ENCODE measurements at regions not wholly inside any gene's neighbourhood (a gene's known extent, or its start where the extent isn't known, plus 50 kb on each side); places are given as distances from the start of the nearest gene placed in this dataset.

DNA sequence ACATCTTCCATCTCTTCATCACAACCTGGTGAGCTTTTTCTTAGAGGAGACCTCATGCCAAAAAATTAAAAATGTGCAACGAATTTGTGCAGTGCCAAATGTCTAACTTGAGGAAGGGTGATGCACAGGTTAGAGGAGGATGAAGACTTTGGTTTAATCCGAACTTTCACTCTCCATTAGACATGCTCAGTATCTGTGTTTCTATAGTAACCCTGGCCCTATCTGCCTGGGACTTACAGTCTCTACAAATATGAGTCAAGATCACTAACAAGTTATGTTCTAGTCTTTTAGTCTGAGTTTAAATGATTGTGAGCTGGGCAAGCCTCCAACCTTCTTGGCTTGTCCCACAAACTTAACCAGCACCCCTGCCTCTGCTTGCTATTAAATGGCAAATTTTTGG, 377.0 kb downstream of the BMP2 start:
- intact Hi-C loops (cut with DNase I): no loop called here
- Histone ChIP-seq H3K4me1 (peaks cover 4% of the 10 kb centered on the region), H3K9me3 (no peaks in the 10 kb centered on the region), H3K36me3 (no peaks in the 10 kb centered on the region), H3K27me3 (no peaks in the 10 kb centered on the region), H3K4me3 (no peak overlapping the region), H3K27ac (no peak overlapping the region)
- no peak for ATAC-seq
- DNase-seq: no peak
- TF ChIP-seq, protein P1, sequence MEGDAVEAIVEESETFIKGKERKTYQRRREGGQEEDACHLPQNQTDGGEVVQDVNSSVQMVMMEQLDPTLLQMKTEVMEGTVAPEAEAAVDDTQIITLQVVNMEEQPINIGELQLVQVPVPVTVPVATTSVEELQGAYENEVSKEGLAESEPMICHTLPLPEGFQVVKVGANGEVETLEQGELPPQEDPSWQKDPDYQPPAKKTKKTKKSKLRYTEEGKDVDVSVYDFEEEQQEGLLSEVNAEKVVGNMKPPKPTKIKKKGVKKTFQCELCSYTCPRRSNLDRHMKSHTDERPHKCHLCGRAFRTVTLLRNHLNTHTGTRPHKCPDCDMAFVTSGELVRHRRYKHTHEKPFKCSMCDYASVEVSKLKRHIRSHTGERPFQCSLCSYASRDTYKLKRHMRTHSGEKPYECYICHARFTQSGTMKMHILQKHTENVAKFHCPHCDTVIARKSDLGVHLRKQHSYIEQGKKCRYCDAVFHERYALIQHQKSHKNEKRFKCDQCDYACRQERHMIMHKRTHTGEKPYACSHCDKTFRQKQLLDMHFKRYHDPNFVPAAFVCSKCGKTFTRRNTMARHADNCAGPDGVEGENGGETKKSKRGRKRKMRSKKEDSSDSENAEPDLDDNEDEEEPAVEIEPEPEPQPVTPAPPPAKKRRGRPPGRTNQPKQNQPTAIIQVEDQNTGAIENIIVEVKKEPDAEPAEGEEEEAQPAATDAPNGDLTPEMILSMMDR (IDR thresholded peaks at IDR 0.05): no peak

DNA sequence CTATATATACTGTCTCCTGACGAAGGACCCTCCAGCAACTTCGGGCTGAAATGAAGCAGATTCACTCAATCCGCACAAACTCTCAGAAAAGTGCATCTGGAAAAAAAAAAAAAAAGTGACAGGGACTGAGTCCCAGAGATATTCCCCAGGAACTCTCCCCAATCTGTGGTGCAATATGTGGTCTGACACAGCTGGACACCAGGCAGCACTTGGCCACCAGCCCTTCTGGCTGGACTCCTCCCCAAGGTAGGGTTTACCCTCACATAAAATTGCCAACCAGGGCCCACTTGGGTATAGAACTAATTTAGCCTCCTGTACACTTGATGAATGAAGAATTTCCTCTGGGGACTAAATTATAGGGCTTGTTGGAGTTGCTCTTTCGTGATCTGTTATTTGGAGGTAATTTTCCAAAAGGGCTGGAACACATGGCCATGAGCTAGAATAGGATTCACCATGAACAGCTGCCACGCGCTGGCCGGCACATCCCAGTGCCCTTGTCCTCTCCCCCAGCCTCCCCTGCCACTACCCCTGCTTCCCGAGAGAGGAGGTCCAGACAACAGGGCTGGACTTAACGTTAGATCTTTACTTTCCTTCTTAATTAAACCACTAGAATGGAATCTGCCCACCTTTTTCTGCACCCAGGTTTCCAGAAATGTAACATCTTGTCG, 379.2 kb downstream of the BMP2 start:
- H3K9me3 ChIP-seq: no peaks in the 10 kb centered on the region
- intact Hi-C loops (cut with DNase I): no loop called here
- peak; percentile 36 for ATAC-seq
- H3K36me3 ChIP-seq: no peaks in the 10 kb centered on the region
- TF ChIP-seq, protein P1 (IDR thresholded peaks at IDR 0.05): no peak
- H3K4me3 ChIP-seq: no peak overlapping the region
- H3K27ac ChIP-seq: no peak overlapping the region
- no peaks in the 10 kb centered on the region for H3K27me3 ChIP-seq
- DNase-seq: no peak
- peaks cover 4% of the 10 kb centered on the region for H3K4me1 ChIP-seq

GRCh38 chr20:7147220-7147601, 379.7 kb downstream of the BMP2 start:
- Histone ChIP-seq H3K4me3 (no peak overlapping the region), H3K4me1 (peaks cover 4% of the 10 kb centered on the region), H3K9me3 (no peaks in the 10 kb centered on the region), H3K27me3 (no peaks in the 10 kb centered on the region), H3K36me3 (no peaks in the 10 kb centered on the region), H3K27ac (no peak overlapping the region)
- TF ChIP-seq, protein P1 (IDR thresholded peaks at IDR 0.05): no peak
- ATAC-seq (no peak), DNase-seq (no peak)
- intact Hi-C loops (cut with DNase I): no loop called here

DNA sequence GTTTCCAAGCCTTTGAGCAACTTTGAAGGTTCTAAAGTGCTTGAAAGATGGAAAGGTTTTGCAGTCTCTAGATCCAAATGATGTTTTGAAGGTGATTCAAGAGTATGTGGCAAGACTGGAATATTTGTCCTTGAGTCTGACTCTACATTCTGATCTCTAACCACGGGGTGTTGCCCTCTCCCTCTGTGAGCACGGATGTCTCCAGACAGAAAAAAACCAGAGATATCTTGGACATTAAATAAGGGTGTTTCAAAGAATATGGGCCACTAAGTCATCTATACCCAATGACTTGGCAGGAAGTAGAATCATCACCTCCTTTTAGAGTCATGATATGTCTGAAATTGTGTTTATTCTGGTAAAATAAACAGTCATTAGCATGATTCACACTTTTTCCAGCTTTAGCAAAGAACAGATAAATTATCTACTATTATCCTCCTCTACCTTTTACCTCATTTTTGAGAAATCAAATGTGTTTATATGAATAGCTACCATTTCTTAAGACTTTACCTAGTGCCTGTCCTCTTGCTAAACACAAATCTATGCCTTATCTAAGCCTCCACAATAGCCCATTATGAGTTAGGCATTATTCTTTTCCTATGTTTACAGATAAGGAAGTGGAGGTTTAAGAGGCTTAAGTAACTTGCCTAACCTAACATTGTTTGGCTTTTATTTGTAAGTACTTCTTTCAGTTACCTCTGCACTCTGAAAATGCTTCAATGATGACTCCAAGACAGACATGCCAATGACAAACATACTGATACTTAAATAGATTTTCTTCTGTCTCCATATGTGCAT, 384.4 kb downstream of the BMP2 start:
- TF ChIP-seq, protein P1 (IDR thresholded peaks at IDR 0.05): no peak
- H3K27me3 ChIP-seq: no peaks in the 10 kb centered on the region
- no peak for DNase-seq
- no peaks in the 10 kb centered on the region for H3K9me3 ChIP-seq
- no peak overlapping the region for H3K27ac ChIP-seq
- intact Hi-C loops (cut with DNase I): no loop called here
- no peak overlapping the region for H3K4me3 ChIP-seq
- H3K4me1 ChIP-seq: peaks cover 4% of the 10 kb centered on the region
- no peak for ATAC-seq
- no peaks in the 10 kb centered on the region for H3K36me3 ChIP-seq

DNA sequence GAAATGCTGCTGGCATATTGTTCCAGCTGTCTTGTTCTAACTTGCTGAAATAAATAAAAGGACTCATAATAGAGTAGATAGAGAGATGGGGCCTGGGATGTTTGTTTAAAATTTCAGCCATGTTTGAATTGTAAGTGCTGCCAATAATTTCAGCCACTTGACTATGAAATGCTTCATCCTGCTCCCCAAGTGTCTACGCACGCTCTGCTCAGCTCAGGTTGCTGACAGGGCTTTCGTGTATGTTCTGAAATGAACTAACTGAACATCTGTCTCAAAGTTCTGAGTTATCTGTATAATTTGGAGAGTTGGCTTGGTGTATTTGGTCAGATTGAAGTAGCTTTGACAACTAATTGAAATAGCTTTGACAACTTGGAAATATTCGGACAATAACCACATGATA, 387.8 kb downstream of the BMP2 start:
- H3K27me3 ChIP-seq: no peaks in the 10 kb centered on the region
- H3K4me3 ChIP-seq: no peak overlapping the region
- H3K27ac ChIP-seq: no peak overlapping the region
- no peak for ATAC-seq
- no peak for DNase-seq
- H3K36me3 ChIP-seq: no peaks in the 10 kb centered on the region
- H3K4me1 ChIP-seq: no peaks in the 10 kb centered on the region
- TF ChIP-seq, protein P1 (IDR thresholded peaks at IDR 0.05): no peak
- H3K9me3 ChIP-seq: no peaks in the 10 kb centered on the region
- intact Hi-C loops (cut with DNase I): no loop called here

Measured in upper lobe of right lung (tissue), 1 donor.